Activated CD4-positive, alpha-beta T cell treated with anti-CD3 and anti-CD28 coated beads, Interleukin-2, amount 50 U/mL, for 48 hours (primary cell): ENCODE measurements at regions not wholly inside any gene's neighbourhood (a gene's known extent, or its start where the extent isn't known, plus 50 kb on each side); places are given as distances from the start of the nearest gene placed in this dataset.
"Not testable (repeated sequence)": the region's sequence is repeated elsewhere in the genome, so short reads cannot be mapped to it uniquely, and the experiment has no call there.

ENCODE experiments used
- DNase-seq, 2 experiments: peaks; one replicate each; pipeline ENCODE4 v3.0.0-alpha.2; 2020

- no peak for DNase-seq
These were observed 90.0 kb upstream of the NIPBL start for GRCh38 chr5:36786448-36787012.

GRCh38 chr5:36787365-36788093 lies 89.0 kb upstream of the NIPBL start:
- DNase-seq: no peak

- no peak for DNase-seq
These were observed 85.7 kb upstream of the NIPBL start for GRCh38 chr5:36790847-36791246.

- DNase-seq: no peak
These were observed 83.9 kb upstream of the NIPBL start for GRCh38 chr5:36792560-36793180.

GRCh38 chr5:36795366-36795765 lies 81.2 kb upstream of the NIPBL start:
- no peak for DNase-seq

GRCh38 chr5:36796155-36796554 lies 80.4 kb upstream of the NIPBL start:
- no peak for DNase-seq

GRCh38 chr5:36801523-36801922 lies 75.0 kb upstream of the NIPBL start:
- DNase-seq: no peak

GRCh38 chr5:36802187-36802586 lies 74.4 kb upstream of the NIPBL start:
- no peak for DNase-seq

GRCh38 chr5:36813249-36813648 lies 63.3 kb upstream of the NIPBL start:
- not testable (repeated sequence) for DNase-seq

- DNase-seq: no peak
These were observed 60.7 kb upstream of the NIPBL start for GRCh38 chr5:36815871-36816270.

GRCh38 chr5:36820900-36821299 lies 55.7 kb upstream of the NIPBL start:
- DNase-seq: no peak

GRCh38 chr5:36826694-36827093 lies 49.9 kb upstream of the NIPBL start:
- DNase-seq: no peak
